ENCODE measurements at regions not wholly inside any gene's neighbourhood (a gene's known extent, or its start where the extent isn't known, plus 50 kb on each side); places are given as distances from the start of the nearest gene placed in this dataset.

DNA sequence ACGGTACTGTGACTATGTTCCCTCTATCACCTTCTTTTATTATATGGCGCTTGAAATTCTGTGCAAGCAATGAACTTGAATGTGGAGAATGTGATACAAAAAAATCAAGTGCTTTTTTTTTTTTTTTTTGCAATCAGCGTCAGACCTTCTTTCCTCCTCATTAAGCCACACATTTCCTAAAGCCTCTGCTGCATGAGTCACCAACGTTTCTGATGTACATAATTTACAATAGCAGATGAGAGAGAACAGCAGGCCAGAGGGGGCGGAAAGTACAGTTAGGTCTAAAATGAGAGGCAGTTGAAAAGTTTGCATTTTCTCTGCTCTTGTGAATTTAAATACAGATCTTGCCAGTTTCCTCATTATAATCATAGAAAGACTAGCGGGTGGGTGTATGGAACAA is 114.6 kb upstream of the RIPOR2 start:
- H3K36me3 ChIP-seq (ENCODE audit: control insufficient read depth in 1 of 2, insufficient read depth in 2 of 2, low read length in 2 of 2) = no peaks in the 10 kb centered on the region
- no peak overlapping the region for H3K27ac ChIP-seq (ENCODE audit: low read depth, low read length)
- no peak overlapping the region for H3K9ac ChIP-seq (ENCODE audit: low read depth in 1 of 2, low read length in 2 of 2)
- no peak overlapping the region for H3K4me3 ChIP-seq (ENCODE audit: low read depth in 1 of 2, low read length in 2 of 2)
- H3K9me3 ChIP-seq (ENCODE audit: control insufficient read depth in 1 of 2, low read length in 2 of 2) = no peaks in the 10 kb centered on the region
- H3K4me1 ChIP-seq (ENCODE audit: control insufficient read depth in 1 of 2, insufficient read depth in 2 of 2, low read length in 2 of 2) = peaks cover 4% of the 10 kb centered on the region in 2 donors
- H3K27me3 ChIP-seq (ENCODE audit: control insufficient read depth in 1 of 2, insufficient read depth in 2 of 2, low read length in 2 of 2) = no peaks in the 10 kb centered on the region

DNA sequence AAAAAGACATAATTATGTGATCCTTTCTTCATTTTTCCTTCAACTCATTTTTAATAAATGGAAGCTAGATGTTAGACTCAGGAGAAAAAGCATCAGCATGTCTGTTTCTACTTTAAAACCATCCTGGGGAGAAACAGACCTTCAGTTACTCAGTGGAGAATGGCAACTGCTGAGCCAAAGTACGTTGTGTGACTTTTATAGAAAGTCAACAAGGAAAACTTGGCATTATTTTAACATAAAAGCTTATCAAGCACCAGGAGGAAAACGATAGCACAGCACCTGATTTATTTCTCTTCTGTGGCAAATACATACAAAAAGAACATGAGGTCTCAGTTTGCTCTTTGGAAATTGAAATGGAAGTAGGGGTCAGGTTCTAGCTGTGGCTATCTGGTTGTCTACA is 115.3 kb upstream of the RIPOR2 start:
- no peaks in the 10 kb centered on the region for H3K9me3 ChIP-seq (ENCODE audit: control insufficient read depth in 1 of 2, low read length in 2 of 2)
- H3K4me1 ChIP-seq (ENCODE audit: control insufficient read depth in 1 of 2, insufficient read depth in 2 of 2, low read length in 2 of 2) = peaks cover 4% of the 10 kb centered on the region in 2 donors
- no peak overlapping the region for H3K4me3 ChIP-seq (ENCODE audit: low read depth in 1 of 2, low read length in 2 of 2)
- no peak overlapping the region for H3K9ac ChIP-seq (ENCODE audit: low read depth in 1 of 2, low read length in 2 of 2)
- no peaks in the 10 kb centered on the region for H3K27me3 ChIP-seq (ENCODE audit: control insufficient read depth in 1 of 2, insufficient read depth in 2 of 2, low read length in 2 of 2)
- no peaks in the 10 kb centered on the region for H3K36me3 ChIP-seq (ENCODE audit: control insufficient read depth in 1 of 2, insufficient read depth in 2 of 2, low read length in 2 of 2)
- H3K27ac ChIP-seq (ENCODE audit: low read depth, low read length) = no peak overlapping the region

GRCh38 chr6:25052181-25052580 is 116.4 kb upstream of the RIPOR2 start:
- Histone ChIP-seq H3K36me3 (ENCODE audit: control insufficient read depth in 1 of 2, insufficient read depth in 2 of 2, low read length in 2 of 2) (no peaks in the 10 kb centered on the region), H3K9me3 (ENCODE audit: control insufficient read depth in 1 of 2, low read length in 2 of 2) (no peaks in the 10 kb centered on the region), H3K4me3 (ENCODE audit: low read depth in 1 of 2, low read length in 2 of 2) (no peak overlapping the region), H3K4me1 (ENCODE audit: control insufficient read depth in 1 of 2, insufficient read depth in 2 of 2, low read length in 2 of 2) (peaks cover 4% of the 10 kb centered on the region in 2 donors), H3K9ac (ENCODE audit: low read depth in 1 of 2, low read length in 2 of 2) (no peak overlapping the region), H3K27me3 (ENCODE audit: control insufficient read depth in 1 of 2, insufficient read depth in 2 of 2, low read length in 2 of 2) (no peaks in the 10 kb centered on the region), H3K27ac (ENCODE audit: low read depth, low read length) (no peak overlapping the region)

DNA sequence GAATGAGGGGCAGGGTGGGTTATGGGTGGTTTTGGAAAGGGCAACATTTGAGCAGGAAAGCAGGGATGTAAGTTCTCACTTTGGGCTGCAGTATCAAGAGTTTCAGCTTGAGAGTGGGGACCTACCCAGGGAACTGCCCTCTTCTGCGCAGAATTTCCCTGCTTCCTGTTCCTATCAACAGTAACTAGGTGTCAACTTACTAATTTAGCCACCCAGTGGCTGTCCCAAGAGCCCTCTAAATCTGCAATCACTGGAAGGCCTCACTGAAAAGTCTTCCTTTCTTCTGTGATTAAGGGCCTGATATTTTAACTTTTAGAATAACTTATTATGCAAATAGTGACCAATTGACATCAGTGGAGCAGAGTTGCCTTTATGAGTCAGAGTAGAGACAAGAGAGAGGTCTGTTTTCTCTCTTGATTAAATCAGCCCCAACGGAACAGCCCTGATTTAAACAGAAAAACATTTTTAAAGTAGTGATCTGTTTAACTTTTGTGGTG is 118.2 kb upstream of the RIPOR2 start:
- H3K4me1 ChIP-seq (ENCODE audit: control insufficient read depth in 1 of 2, insufficient read depth in 2 of 2, low read length in 2 of 2) = peaks cover 4% of the 10 kb centered on the region in 2 donors
- H3K27me3 ChIP-seq (ENCODE audit: control insufficient read depth in 1 of 2, insufficient read depth in 2 of 2, low read length in 2 of 2) = no peaks in the 10 kb centered on the region
- no peaks in the 10 kb centered on the region for H3K36me3 ChIP-seq (ENCODE audit: control insufficient read depth in 1 of 2, insufficient read depth in 2 of 2, low read length in 2 of 2)
- no peak overlapping the region for H3K9ac ChIP-seq (ENCODE audit: low read depth in 1 of 2, low read length in 2 of 2)
- H3K27ac ChIP-seq (ENCODE audit: low read depth, low read length) = no peak overlapping the region
- no peak overlapping the region for H3K4me3 ChIP-seq (ENCODE audit: low read depth in 1 of 2, low read length in 2 of 2)
- no peaks in the 10 kb centered on the region for H3K9me3 ChIP-seq (ENCODE audit: control insufficient read depth in 1 of 2, low read length in 2 of 2)

DNA sequence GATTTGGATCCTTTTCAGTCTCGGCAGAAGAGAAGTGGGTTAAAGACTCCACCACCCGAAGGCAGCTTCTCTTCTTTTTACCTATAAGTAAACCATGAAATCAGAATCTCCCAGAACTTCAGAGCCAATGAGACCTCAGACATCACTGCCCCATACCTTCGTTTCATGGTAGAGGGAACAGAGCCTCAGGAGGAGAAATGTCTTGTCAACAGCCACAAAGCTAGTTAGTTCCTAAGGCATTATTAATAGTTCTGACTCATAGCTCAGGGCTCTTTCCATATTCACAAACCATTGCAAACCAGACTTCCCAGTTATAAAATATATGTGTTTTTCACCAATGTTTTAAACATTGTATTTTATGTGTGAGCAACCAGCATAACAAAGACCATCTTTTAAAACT is 118.7 kb upstream of the RIPOR2 start:
- Histone ChIP-seq H3K4me3 (ENCODE audit: low read depth in 1 of 2, low read length in 2 of 2) (no peak overlapping the region), H3K27me3 (ENCODE audit: control insufficient read depth in 1 of 2, insufficient read depth in 2 of 2, low read length in 2 of 2) (no peaks in the 10 kb centered on the region), H3K36me3 (ENCODE audit: control insufficient read depth in 1 of 2, insufficient read depth in 2 of 2, low read length in 2 of 2) (no peaks in the 10 kb centered on the region), H3K4me1 (ENCODE audit: control insufficient read depth in 1 of 2, insufficient read depth in 2 of 2, low read length in 2 of 2) (peaks cover 4% of the 10 kb centered on the region in 2 donors), H3K9ac (ENCODE audit: low read depth in 1 of 2, low read length in 2 of 2) (no peak overlapping the region), H3K9me3 (ENCODE audit: control insufficient read depth in 1 of 2, low read length in 2 of 2) (no peaks in the 10 kb centered on the region), H3K27ac (ENCODE audit: low read depth, low read length) (no peak overlapping the region)

GRCh38 chr6:25056130-25056529 is 120.4 kb upstream of the RIPOR2 start:
- H3K9ac ChIP-seq (ENCODE audit: low read depth in 1 of 2, low read length in 2 of 2) = no peak overlapping the region
- H3K27me3 ChIP-seq (ENCODE audit: control insufficient read depth in 1 of 2, insufficient read depth in 2 of 2, low read length in 2 of 2) = no peaks in the 10 kb centered on the region
- H3K27ac ChIP-seq (ENCODE audit: low read depth, low read length) = no peak overlapping the region
- no peaks in the 10 kb centered on the region for H3K36me3 ChIP-seq (ENCODE audit: control insufficient read depth in 1 of 2, insufficient read depth in 2 of 2, low read length in 2 of 2)
- H3K4me3 ChIP-seq (ENCODE audit: low read depth in 1 of 2, low read length in 2 of 2) = no peak overlapping the region
- peaks cover 0 to 4% of the 10 kb centered on the region in 2 donors for H3K4me1 ChIP-seq (ENCODE audit: control insufficient read depth in 1 of 2, insufficient read depth in 2 of 2, low read length in 2 of 2)
- H3K9me3 ChIP-seq (ENCODE audit: control insufficient read depth in 1 of 2, low read length in 2 of 2) = no peaks in the 10 kb centered on the region

GRCh38 chr6:25057111-25057905 is 121.5 kb upstream of the RIPOR2 start:
- H3K27ac ChIP-seq (ENCODE audit: low read depth, low read length) = no peak overlapping the region
- peaks cover 0 to 4% of the 10 kb centered on the region in 2 donors for H3K4me1 ChIP-seq (ENCODE audit: control insufficient read depth in 1 of 2, insufficient read depth in 2 of 2, low read length in 2 of 2)
- H3K27me3 ChIP-seq (ENCODE audit: control insufficient read depth in 1 of 2, insufficient read depth in 2 of 2, low read length in 2 of 2) = no peaks in the 10 kb centered on the region
- H3K9me3 ChIP-seq (ENCODE audit: control insufficient read depth in 1 of 2, low read length in 2 of 2) = no peaks in the 10 kb centered on the region
- no peaks in the 10 kb centered on the region for H3K36me3 ChIP-seq (ENCODE audit: control insufficient read depth in 1 of 2, insufficient read depth in 2 of 2, low read length in 2 of 2)
- H3K4me3 ChIP-seq (ENCODE audit: low read depth in 1 of 2, low read length in 2 of 2) = no peak overlapping the region
- no peak overlapping the region for H3K9ac ChIP-seq (ENCODE audit: low read depth in 1 of 2, low read length in 2 of 2)

GRCh38 chr6:25058441-25058840 is 122.7 kb upstream of the RIPOR2 start:
- H3K36me3 ChIP-seq (ENCODE audit: control insufficient read depth in 1 of 2, insufficient read depth in 2 of 2, low read length in 2 of 2) = no peaks in the 10 kb centered on the region
- no peaks in the 10 kb centered on the region for H3K9me3 ChIP-seq (ENCODE audit: control insufficient read depth in 1 of 2, low read length in 2 of 2)
- H3K4me1 ChIP-seq (ENCODE audit: control insufficient read depth in 1 of 2, insufficient read depth in 2 of 2, low read length in 2 of 2) = peaks cover 0 to 4% of the 10 kb centered on the region in 2 donors
- H3K27me3 ChIP-seq (ENCODE audit: control insufficient read depth in 1 of 2, insufficient read depth in 2 of 2, low read length in 2 of 2) = no peaks in the 10 kb centered on the region
- H3K27ac ChIP-seq (ENCODE audit: low read depth, low read length) = no peak overlapping the region
- no peak overlapping the region for H3K4me3 ChIP-seq (ENCODE audit: low read depth in 1 of 2, low read length in 2 of 2)
- H3K9ac ChIP-seq (ENCODE audit: low read depth in 1 of 2, low read length in 2 of 2) = no peak overlapping the region

- no peak overlapping the region for H3K9ac ChIP-seq (ENCODE audit: low read depth in 1 of 2, low read length in 2 of 2)
- no peak overlapping the region for H3K4me3 ChIP-seq (ENCODE audit: low read depth in 1 of 2, low read length in 2 of 2)
- no peaks in the 10 kb centered on the region for H3K27me3 ChIP-seq (ENCODE audit: control insufficient read depth in 1 of 2, insufficient read depth in 2 of 2, low read length in 2 of 2)
- H3K9me3 ChIP-seq (ENCODE audit: control insufficient read depth in 1 of 2, low read length in 2 of 2) = no peaks in the 10 kb centered on the region
- H3K27ac ChIP-seq (ENCODE audit: low read depth, low read length) = no peak overlapping the region
- no peaks in the 10 kb centered on the region for H3K36me3 ChIP-seq (ENCODE audit: control insufficient read depth in 1 of 2, insufficient read depth in 2 of 2, low read length in 2 of 2)
- H3K4me1 ChIP-seq (ENCODE audit: control insufficient read depth in 1 of 2, insufficient read depth in 2 of 2, low read length in 2 of 2) = no peaks in the 10 kb centered on the region
Measured at GRCh38 chr6:25058941-25059340, 123.2 kb upstream of the RIPOR2 start.

DNA sequence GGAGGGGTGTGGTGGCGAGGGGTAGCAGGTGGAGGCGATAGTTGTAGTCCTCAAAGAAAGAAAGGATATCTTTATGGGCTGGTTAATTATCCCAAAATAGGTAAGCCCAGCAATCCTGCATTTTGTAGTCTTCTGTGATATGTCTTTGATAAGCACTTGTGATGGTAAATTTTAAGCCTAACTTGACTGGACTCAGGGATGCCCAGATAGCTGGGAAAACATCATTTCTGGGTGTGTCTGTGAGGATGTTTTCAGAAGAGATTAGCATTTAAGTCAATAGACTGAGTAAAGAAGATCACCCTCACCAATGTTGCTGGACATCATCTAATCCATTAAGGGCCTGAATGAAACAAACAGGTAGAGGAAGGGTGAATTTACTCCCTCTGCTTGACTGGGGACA is 124.8 kb upstream of the RIPOR2 start:
- Histone ChIP-seq H3K4me3 (ENCODE audit: low read depth in 1 of 2, low read length in 2 of 2) (no peak overlapping the region), H3K27me3 (ENCODE audit: control insufficient read depth in 1 of 2, insufficient read depth in 2 of 2, low read length in 2 of 2) (no peaks in the 10 kb centered on the region), H3K36me3 (ENCODE audit: control insufficient read depth in 1 of 2, insufficient read depth in 2 of 2, low read length in 2 of 2) (no peaks in the 10 kb centered on the region), H3K4me1 (ENCODE audit: control insufficient read depth in 1 of 2, insufficient read depth in 2 of 2, low read length in 2 of 2) (no peaks in the 10 kb centered on the region), H3K27ac (ENCODE audit: low read depth, low read length) (no peak overlapping the region), H3K9ac (ENCODE audit: low read depth in 1 of 2, low read length in 2 of 2) (no peak overlapping the region), H3K9me3 (ENCODE audit: control insufficient read depth in 1 of 2, low read length in 2 of 2) (no peaks in the 10 kb centered on the region)

All from duodenal mucosa (tissue), 2 donors.